IMR-90 (cell line): ENCODE measurements at regions not wholly inside any gene's neighbourhood (a gene's known extent, or its start where the extent isn't known, plus 50 kb on each side); places are given as distances from the start of the nearest gene placed in this dataset.

Experiments
- ATAC-seq: fragments of 200-7000 bp; cut with Tn5 transposase; 2 replicates; pipeline ENCODE4 v1.9.1; 2020; ENCODE audit warnings: low read depth, mild to moderate bottlenecking, moderate library complexity
- BruUV-seq: library from RNA; stranded (reverse); fragments of 400-500 nt; replicated peaks from 2 replicates; lab custom pipeline; 2021; lab: Mats Ljungman, UMichigan
- CTCF ChIA-PET: fragments of 300-600 bp; formaldehyde crosslinking; extraction: SDS; loops from one replicate; lab custom pipeline; 2021; ENCODE audit warnings: antibody characterized with exemption; lab: Yijun Ruan, JAX
- POLR2A ChIA-PET: fragments of 300-600 bp; sonication (Branson Sonifier 250); formaldehyde crosslinking; loops from one replicate; lab custom pipeline; 2022; ENCODE audit warnings: antibody characterized with exemption; ENCODE audit not compliant: unreplicated experiment; lab: Charles Lee
- DNase-seq: peaks from one replicate; pipeline ENCODE4 v3.0.0; 2013
- H2AFZ ChIP-seq: replicated peaks from 2 replicates; pipeline ENCODE3; 2013; ENCODE audit warnings: low read length, mild to moderate bottlenecking; ENCODE audit not compliant: poor library complexity
- H2AK5ac ChIP-seq: 2 replicates; pipeline ENCODE4 v1.6.1; 2013; ENCODE audit warnings: low read depth, low read length, inconsistent platforms
- H2AK9ac ChIP-seq: replicated peaks from 2 replicates; pipeline ENCODE3; 2013; ENCODE audit warnings: mild to moderate bottlenecking, low read depth, low read length, moderate library complexity; ENCODE audit not compliant: poor library complexity
- H2BK120ac ChIP-seq: 2 replicates; pipeline ENCODE4 v1.6.1; 2013; ENCODE audit warnings: low read depth, low read length, inconsistent platforms
- H2BK15ac ChIP-seq: 3 replicates; pipeline ENCODE4 v1.6.1; 2013; ENCODE audit warnings: low read depth, low read length, inconsistent platforms
- H2BK20ac ChIP-seq: 2 replicates; pipeline ENCODE4 v1.6.1; 2013; ENCODE audit warnings: low read depth, mild to moderate bottlenecking, inconsistent platforms, low read length, moderate library complexity
- H2BK5ac ChIP-seq: 2 replicates; pipeline ENCODE4 v1.6.1; 2013; ENCODE audit warnings: mild to moderate bottlenecking, low read depth, low read length, inconsistent platforms; ENCODE audit not compliant: poor library complexity, severe bottlenecking
- H3K14ac ChIP-seq: replicated peaks from 2 replicates; pipeline ENCODE4 v1.6.1; 2013; ENCODE audit warnings: low read depth, low read length, inconsistent platforms
- H3K18ac ChIP-seq: 2 replicates; pipeline ENCODE4 v1.6.1; 2013; ENCODE audit warnings: low read depth, low read length, control low read depth
- H3K23ac ChIP-seq: 2 replicates; pipeline ENCODE4 v1.6.1; 2013; ENCODE audit warnings: low read depth, low read length, inconsistent platforms
- H3K27ac ChIP-seq: 2 replicates; pipeline ENCODE4 v1.5.1; 2013; ENCODE audit warnings: mild to moderate bottlenecking, control low read depth, low read length; ENCODE audit not compliant: insufficient read depth
- H3K27me3 ChIP-seq: 2 replicates; pipeline ENCODE4 v1.6.1; 2013; ENCODE audit warnings: low read length; ENCODE audit not compliant: control insufficient read depth, insufficient read depth
- H3K36me3 ChIP-seq: 2 replicates; pipeline ENCODE4 v1.6.1; 2013; ENCODE audit warnings: low read length, mixed read lengths; ENCODE audit not compliant: control insufficient read depth, insufficient read depth
- H3K4ac ChIP-seq: 2 replicates; pipeline ENCODE4 v1.6.1; 2013; ENCODE audit warnings: low read depth, low read length, inconsistent platforms
- H3K4me1 ChIP-seq: 2 replicates; pipeline ENCODE4 v1.6.1; 2013; ENCODE audit warnings: low read length, mixed read lengths; ENCODE audit not compliant: control insufficient read depth, insufficient read depth
- H3K4me2 ChIP-seq: 2 replicates; pipeline ENCODE4 v1.6.1; 2013; ENCODE audit warnings: low read depth, mild to moderate bottlenecking, control low read depth, low read length, moderate library complexity
- H3K4me3 ChIP-seq: 2 replicates; pipeline ENCODE4 v1.5.1; 2013; ENCODE audit warnings: low read depth, mild to moderate bottlenecking, control low read depth, low read length, moderate library complexity; ENCODE audit not compliant: insufficient read depth
- H3K56ac ChIP-seq: 2 replicates; pipeline ENCODE4 v1.6.1; 2013; ENCODE audit warnings: low read length, inconsistent platforms; ENCODE audit not compliant: insufficient read depth; ENCODE audit errors: extremely low read depth
- H3K79me1 ChIP-seq, 2 experiments: 2 replicates each; pipeline ENCODE4 v1.6.1; 2013; ENCODE audit warnings: low read length in 2 of 2, inconsistent platforms in 1 of 2, low read depth in 1 of 2
- H3K9ac ChIP-seq: 2 replicates; pipeline ENCODE4 v1.6.1; 2013; ENCODE audit warnings: low read depth, low read length, control low read depth
- H3K9me1 ChIP-seq: 2 replicates; pipeline ENCODE4 v1.6.1; 2013; ENCODE audit warnings: low read length, inconsistent platforms; ENCODE audit not compliant: insufficient read depth
- H3K9me3 ChIP-seq: 2 replicates; pipeline ENCODE4 v1.6.1; 2013; ENCODE audit warnings: low read length; ENCODE audit not compliant: control insufficient read depth, insufficient read depth
- H4K20me1 ChIP-seq: 2 replicates; pipeline ENCODE4 v1.6.1; 2013; ENCODE audit warnings: low read length, inconsistent platforms; ENCODE audit not compliant: insufficient read depth
- H4K5ac ChIP-seq: 2 replicates; pipeline ENCODE4 v1.6.1; 2013; ENCODE audit warnings: mild to moderate bottlenecking, low read depth, low read length, control low read depth
- H4K8ac ChIP-seq, 2 experiments: 2 replicates each; pipeline ENCODE4 v1.6.1; 2013; ENCODE audit warnings: low read depth in 2 of 2, low read length in 2 of 2, control low read depth in 1 of 2, inconsistent platforms in 1 of 2
- H4K91ac ChIP-seq: 2 replicates; pipeline ENCODE4 v1.6.1; 2013; ENCODE audit warnings: low read depth, low read length, inconsistent platforms; ENCODE audit not compliant: insufficient read depth
- FOS ChIP-seq: fragments of 150-350 bp; IDR thresholded peaks from 2 replicates; pipeline ENCODE4 v1.6.1; 2016; ENCODE audit warnings: low read depth, low read length
- WGBS, 2 experiments: methylation state at CpG; one replicate each; pipeline versions ENCODE4 v1.1.5 to v1.1.7; 2013; ENCODE audit warnings: missing lambda C conversion rate in 2 of 2; ENCODE audit not compliant: insufficient read length in 1 of 2; ENCODE audit errors: extremely low coverage in 2 of 2; 5-methylcytosine and 5-hydroxymethylcytosine counted together
- dilution Hi-C: fragments of 300-500 bp; cut with HindIII; formaldehyde crosslinking; loops from one replicate; pipeline ENCODE4 v1.14.3; 2018; ENCODE audit warnings: low sequenced_read_pairs; ENCODE audit not compliant: unreplicated experiment
- in situ Hi-C: fragments of 300-500 bp; cut with MboI; formaldehyde crosslinking; loops from 3 replicates; pipeline ENCODE4 v1.14.3; 2019; ENCODE audit warnings: low sequenced_read_pairs, inconsistent platforms, mixed read lengths
- intact Hi-C: fragments of 100-400 bp; cut with micrococcal nuclease; formaldehyde crosslinking; loops from 2 replicates; pipeline ENCODE4 v1.10.0; 2022

DNA sequence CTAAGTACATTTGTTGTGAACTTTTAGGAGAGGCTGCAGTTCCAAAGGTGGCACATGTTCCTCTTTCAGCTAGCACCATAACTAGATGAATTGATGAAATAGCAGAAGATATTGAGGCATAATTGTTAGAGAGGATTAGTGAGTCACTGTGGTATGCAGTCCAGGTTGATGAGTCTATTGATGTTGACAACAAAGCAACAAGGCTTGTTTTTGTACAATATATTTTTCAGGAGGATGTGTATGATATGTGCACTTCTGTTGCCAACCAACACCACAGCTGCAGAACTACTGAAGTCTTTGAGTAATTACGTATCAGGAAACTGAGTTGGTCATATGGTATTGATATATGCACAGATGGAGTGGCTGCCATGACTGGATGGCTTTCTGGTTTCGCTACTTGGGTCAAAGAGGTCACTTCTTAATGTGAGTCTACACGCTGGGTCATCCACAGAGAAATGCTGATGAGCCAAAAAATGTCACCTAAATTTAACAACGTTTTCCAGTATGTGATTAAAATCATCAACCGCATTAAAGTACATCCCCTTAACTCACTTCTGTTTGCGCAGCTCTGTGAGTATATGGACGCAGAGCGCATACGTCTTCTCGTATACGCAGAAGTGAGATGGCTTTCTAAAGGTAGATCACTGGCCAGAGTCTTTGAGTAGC lies 261.3 kb upstream of the ANO5 start:
- no peak overlapping the region for H3K56ac ChIP-seq
- no peak overlapping the region for H3K4ac ChIP-seq
- H3K27me3 ChIP-seq, result no peaks in the 10 kb centered on the region
- TF ChIP-seq FOS, result no peak
- intact Hi-C loops (no loop called here), dilution Hi-C loops (no loop called here), in situ Hi-C loops (no loop called here)
- no peak overlapping the region for H2AK9ac ChIP-seq
- H2BK5ac ChIP-seq, result no peak overlapping the region
- H4K20me1 ChIP-seq, result no peaks in the 10 kb centered on the region
- H3K79me1 ChIP-seq, result no peaks in the 10 kb centered on the region
- no peaks in the 10 kb centered on the region for H3K4me1 ChIP-seq
- ATAC-seq (no peak), DNase-seq (no peak)
- no peak overlapping the region for H2AK5ac ChIP-seq
- H4K8ac ChIP-seq, result no peak overlapping the region
- H3K36me3 ChIP-seq, result no peaks in the 10 kb centered on the region
- no peak overlapping the region for H3K4me2 ChIP-seq
- peaks cover 5% of the 10 kb centered on the region for H3K9me3 ChIP-seq
- H3K4me3 ChIP-seq, result no peak overlapping the region
- no peak overlapping the region for H3K23ac ChIP-seq
- H3K27ac ChIP-seq, result no peak overlapping the region
- ChIA-PET CTCF (no interaction called here), POLR2A (no interaction called here)
- H2BK15ac ChIP-seq, result no peak overlapping the region
- H3K9me1 ChIP-seq, result no peaks in the 10 kb centered on the region
- no peak overlapping the region for H2BK20ac ChIP-seq
- H4K91ac ChIP-seq, result no peak overlapping the region
- H3K9ac ChIP-seq, result no peak overlapping the region
- H2BK120ac ChIP-seq, result no peak overlapping the region
- no peak overlapping the region for H3K14ac ChIP-seq
- BruUV-seq, result no TSS peak
- H2AFZ ChIP-seq, result no peak overlapping the region
- WGBS, 2 experiments, result no CpG with 5 or more reads among the region's 11 CpGs
- no peak overlapping the region for H3K18ac ChIP-seq
- H4K5ac ChIP-seq, result no peak overlapping the region
